GM12873 (cell line): ENCODE measurements at regions not wholly inside any gene's neighbourhood (a gene's known extent, or its start where the extent isn't known, plus 50 kb on each side); places are given as distances from the start of the nearest gene placed in this dataset.

Experiments used
- CTCF ChIP-seq: IDR thresholded peaks from 2 replicates; pipeline ENCODE4 v1.5.1; 2012; ENCODE audit warnings: low read depth, mild to moderate bottlenecking, moderate library complexity, low read length, control low read depth; ENCODE audit not compliant: insufficient read depth; ENCODE audit errors: missing control alignments

- no peak for TF ChIP-seq CTCF
Observed at GRCh38 chr5:125848751-125849150, 574.5 kb upstream of the GRAMD2B start.

GRCh38 chr5:125856949-125857348 is 566.3 kb upstream of the GRAMD2B start:
- TF ChIP-seq CTCF = no peak

- TF ChIP-seq CTCF = no peak
Observed at GRCh38 chr5:125863579-125863978, 559.6 kb upstream of the GRAMD2B start.

- TF ChIP-seq CTCF = no peak
Observed at GRCh38 chr5:125865166-125865815, 557.9 kb upstream of the GRAMD2B start.

- TF ChIP-seq CTCF = no peak
Observed at GRCh38 chr5:125868036-125868435, 555.2 kb upstream of the GRAMD2B start.

GRCh38 chr5:125870256-125870655 is 553.0 kb upstream of the GRAMD2B start:
- no peak for TF ChIP-seq CTCF

GRCh38 chr5:125874057-125874456 is 549.2 kb upstream of the GRAMD2B start:
- TF ChIP-seq CTCF = no peak
